Stimulated activated CD8-positive, alpha-beta memory T cell treated with anti-CD3 and anti-CD28 coated beads, Interleukin-4, amount 100 ng/mL, for 24 hours (primary cell): ENCODE measurements at regions not wholly inside any gene's neighbourhood (a gene's known extent, or its start where the extent isn't known, plus 50 kb on each side); places are given as distances from the start of the nearest gene placed in this dataset.
A peak's percentile ranks its signal among the peaks of the same experiment; 100 is the strongest.

ENCODE experiments used
- DNase-seq: peaks from one replicate; pipeline ENCODE4 v3.0.0-alpha.2; 2020; ENCODE audit warnings: low read depth

- DNase-seq = no peak
Measured at GRCh38 chr18:45378933-45379332, 236.3 kb upstream of the SLC14A2 start.

GRCh38 chr18:45379903-45380302 is 235.4 kb upstream of the SLC14A2 start:
- no peak for DNase-seq

DNA sequence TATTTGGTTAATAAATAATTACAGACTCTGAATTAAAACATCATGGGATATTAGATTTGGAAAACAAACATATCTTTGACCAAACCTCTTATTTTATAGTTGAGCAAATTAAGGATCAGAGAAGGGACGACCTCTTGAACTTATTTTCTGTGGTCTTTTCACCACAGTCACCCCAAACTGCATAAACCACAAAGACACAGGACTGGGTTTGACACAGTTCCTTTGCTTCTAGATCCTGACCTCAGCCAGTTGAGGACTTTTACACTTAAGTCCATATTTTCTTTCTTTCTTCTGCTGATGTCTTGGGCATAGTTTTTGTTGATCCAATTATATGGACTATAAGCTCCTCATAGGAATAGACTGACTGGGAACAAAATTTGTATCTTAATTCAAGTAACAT is 234.0 kb upstream of the SLC14A2 start:
- DNase-seq = no peak

- no peak for DNase-seq
Measured at GRCh38 chr18:45383228-45383627, 232.0 kb upstream of the SLC14A2 start.

DNA sequence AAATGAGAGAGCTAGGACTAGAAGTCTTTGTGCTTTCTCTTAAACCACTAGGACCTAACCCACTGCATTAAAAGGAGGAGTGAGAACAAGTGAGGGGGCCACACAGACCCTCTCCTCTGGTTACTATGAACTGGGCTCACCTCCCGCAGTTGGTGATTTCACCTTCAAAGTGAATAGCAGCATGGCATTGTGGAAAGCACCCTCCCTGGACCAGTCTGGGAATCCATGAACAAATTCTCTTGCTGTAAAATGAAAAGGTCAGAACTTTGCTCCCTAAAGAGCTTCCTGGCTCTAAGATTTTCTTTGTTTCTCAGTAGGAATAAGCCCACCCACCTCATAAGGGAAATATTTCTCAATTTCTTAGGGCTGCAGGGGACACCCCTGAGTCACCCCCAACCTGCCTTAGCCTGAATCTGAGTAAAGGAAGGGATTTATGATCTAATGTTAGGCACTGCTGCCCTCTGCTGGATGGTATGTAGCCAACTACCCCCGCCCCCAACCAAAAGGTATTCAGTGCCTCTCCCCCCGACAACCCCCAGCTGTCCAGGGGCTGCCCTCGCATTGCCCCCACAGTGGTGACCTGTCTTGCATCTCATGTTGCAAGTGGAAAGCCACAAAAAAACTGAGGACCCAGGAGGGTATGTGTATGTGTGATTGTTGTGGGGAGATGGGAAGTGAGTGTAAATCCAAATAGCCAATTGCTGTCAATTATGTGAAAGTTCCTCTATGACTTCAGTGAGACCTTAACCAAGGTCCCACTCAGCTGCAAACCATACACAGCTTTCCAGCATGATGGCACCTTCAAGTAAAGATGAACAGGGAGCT is 230.9 kb upstream of the SLC14A2 start:
- peak; percentile 19 for DNase-seq

DNA sequence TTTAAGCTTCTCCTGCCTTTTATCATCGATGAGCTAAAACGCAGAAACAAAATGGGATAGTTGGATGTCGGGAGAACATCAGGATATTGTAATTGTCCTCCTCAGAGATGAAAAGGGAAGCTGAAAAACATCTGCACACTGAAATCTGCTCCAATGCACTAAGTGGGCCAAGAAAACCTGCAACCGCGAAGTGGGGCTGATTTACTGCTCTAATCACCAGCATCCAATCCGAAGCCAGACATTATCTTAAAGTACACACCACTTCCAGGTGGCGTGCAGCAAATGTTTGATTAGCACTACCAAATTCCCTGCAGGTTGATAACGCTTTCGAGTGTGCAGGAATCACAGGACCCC is 230.3 kb upstream of the SLC14A2 start:
- DNase-seq = no peak

GRCh38 chr18:45386041-45386655 is 229.1 kb upstream of the SLC14A2 start:
- DNase-seq = no peak

DNA sequence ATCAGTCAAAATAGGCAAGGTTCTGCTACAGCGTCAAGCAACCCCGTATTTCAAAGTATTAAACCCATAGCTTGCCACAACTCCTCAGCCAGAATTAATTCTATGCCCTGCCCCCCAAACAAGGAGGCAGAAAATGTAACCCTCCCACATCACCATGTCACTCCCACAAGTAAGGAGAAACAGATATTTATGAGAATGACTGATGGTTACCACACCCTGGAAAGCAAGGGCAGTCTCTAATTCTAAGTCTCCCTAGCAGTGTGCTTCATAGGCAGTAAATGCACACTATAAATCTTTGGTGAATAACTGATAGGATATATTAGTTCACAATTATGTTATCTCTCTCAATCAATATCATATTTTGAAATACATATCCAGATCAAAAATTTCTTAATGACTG is 228.0 kb upstream of the SLC14A2 start:
- no peak for DNase-seq

- DNase-seq = no peak
Measured at GRCh38 chr18:45398448-45398847, 216.8 kb upstream of the SLC14A2 start.

DNA sequence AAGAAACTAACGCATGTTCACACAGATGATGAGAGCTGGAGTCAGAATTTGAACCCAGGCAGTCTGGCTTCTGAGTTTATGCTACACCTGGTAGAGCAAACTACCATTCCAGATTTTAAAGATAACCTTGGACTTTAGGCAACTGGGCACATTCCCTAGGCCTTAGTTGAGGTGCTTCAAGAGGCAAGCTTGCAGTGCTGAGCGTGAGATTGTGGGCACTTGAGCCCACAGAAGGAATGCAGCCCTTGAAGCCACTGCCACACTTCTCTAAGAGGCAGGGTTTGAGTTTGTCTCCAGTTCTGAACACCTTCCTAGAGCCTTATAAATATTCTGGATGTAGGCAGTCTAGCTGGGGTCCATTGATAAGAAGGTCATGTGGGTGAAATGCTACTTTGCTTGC is 216.1 kb upstream of the SLC14A2 start:
- DNase-seq = no peak

- no peak for DNase-seq
Measured at GRCh38 chr18:45399643-45400042, 215.6 kb upstream of the SLC14A2 start.

- DNase-seq = no peak
Measured at GRCh38 chr18:45402485-45403056, 212.7 kb upstream of the SLC14A2 start.

- DNase-seq = no peak
Measured at GRCh38 chr18:45403341-45404049, 211.8 kb upstream of the SLC14A2 start.

DNA sequence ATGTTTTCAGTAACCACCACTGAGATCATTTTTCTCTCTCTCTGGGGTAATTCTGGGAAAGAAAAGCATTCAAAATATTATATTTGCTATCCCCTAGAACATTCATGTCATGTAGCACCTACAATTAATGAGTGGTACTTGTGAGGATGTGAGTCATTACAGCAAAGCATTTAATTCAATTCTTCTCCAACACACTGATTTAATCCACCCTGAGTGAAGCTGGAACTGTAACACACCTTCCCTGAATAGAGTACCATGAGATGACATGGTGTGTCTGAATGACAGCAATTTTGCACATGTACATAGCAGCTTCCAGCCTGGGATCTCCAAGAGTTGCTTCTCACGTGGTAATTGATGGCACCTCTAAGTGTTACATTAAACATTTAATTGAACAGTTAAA is 207.1 kb upstream of the SLC14A2 start:
- no peak for DNase-seq

- DNase-seq = no peak
Measured at GRCh38 chr18:45409971-45410370, 205.3 kb upstream of the SLC14A2 start.

GRCh38 chr18:45412577-45412976 is 202.7 kb upstream of the SLC14A2 start:
- DNase-seq = no peak

GRCh38 chr18:45413180-45413836 is 202.0 kb upstream of the SLC14A2 start:
- no peak for DNase-seq

DNA sequence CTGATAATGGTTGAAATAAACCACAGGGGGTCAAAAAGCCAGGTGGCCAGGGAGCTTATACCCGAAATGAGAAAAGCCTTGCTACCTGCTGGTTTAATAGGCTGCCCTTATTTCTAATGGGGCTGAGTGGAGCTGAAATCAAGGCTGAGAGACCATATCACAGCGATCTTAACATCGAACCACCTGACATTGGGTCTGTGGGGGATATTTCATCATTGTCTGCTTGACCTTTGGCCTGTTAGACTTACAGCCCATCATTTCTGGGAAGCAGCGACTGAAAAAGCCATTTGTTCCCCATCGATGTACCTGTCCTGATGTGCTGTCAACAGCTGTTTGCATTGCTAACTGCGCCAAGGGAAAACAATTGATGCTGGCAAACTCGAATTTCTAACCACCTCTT is 199.7 kb upstream of the SLC14A2 start:
- DNase-seq = no peak

GRCh38 chr18:45416168-45416567 is 199.1 kb upstream of the SLC14A2 start:
- no peak for DNase-seq

- DNase-seq = no peak
Measured at GRCh38 chr18:45417392-45417791, 197.9 kb upstream of the SLC14A2 start.

GRCh38 chr18:45423659-45424058 is 191.6 kb upstream of the SLC14A2 start:
- DNase-seq = no peak

GRCh38 chr18:45430041-45430440 is 185.2 kb upstream of the SLC14A2 start:
- no peak for DNase-seq
